ENCODE measurements at regions not wholly inside any gene's neighbourhood (a gene's known extent, or its start where the extent isn't known, plus 50 kb on each side); places are given as distances from the start of the nearest gene placed in this dataset.
A peak's percentile ranks its signal among the peaks of the same experiment; 100 is the strongest.

- 4% methylated on average over 2 of the region's 2 CpGs for WGBS (ENCODE audit: low lambda C conversion rate)
- Histone ChIP-seq H3K9ac (peak overlapping the region; percentile 15; the same call in 1 of the 2 replicates), H3K4me2 (peak overlapping the region; percentile 9; the same call in 1 of the 2 replicates), H3K36me3 (replicated peaks in 1 of 2; ENCODE audit: control insufficient read depth in 1 of 2, insufficient read depth in 2 of 2, low read length in 1 of 2) (no peaks in the 10 kb centered on the region), H3K27me3 (ENCODE audit: insufficient read depth) (no peaks in the 10 kb centered on the region), H2AFZ (ENCODE audit: low read depth) (peak overlapping the region; percentile 16; the same call in 1 of the 2 replicates), H3K9me2 (no peaks in the 10 kb centered on the region), H4K20me1 (ENCODE audit: insufficient read depth) (no peaks in the 10 kb centered on the region), H3K79me2 (ENCODE audit: insufficient read depth) (no peaks in the 10 kb centered on the region), H3F3A (replicated peaks; ENCODE audit: insufficient read depth) (peaks cover 21% of the 10 kb centered on the region), H3K4me1 (ENCODE audit: control insufficient read depth in 1 of 2, insufficient read depth in 2 of 2, low read depth in 1 of 2, low read length in 1 of 2) (peaks cover 0 to 3% of the 10 kb centered on the region in 2 experiments; a peak in 1 of 4 replicates), H3K9me3 (no peaks in the 10 kb centered on the region), H3K27ac (ENCODE audit: low read depth in 2 of 2, low read length in 1 of 2) (peak overlapping the region; percentile 64 to 92; a peak in 3 of 4 replicates), H3K4me3 (ENCODE audit: low read depth in 2 of 2, low read length in 1 of 2) (no peak overlapping the region)
- POLR2A ChIA-PET: no interaction called here
- no peak for DNase-seq
- CTCF ChIA-PET: interaction anchor here (1.0 kb wide), 1 partner anchor 14 kb away, joined by 3 read pairs; no protein-coding TSS in a partner anchor
- TF ChIP-seq MXI1 (IDR thresholded peaks at IDR 0.05; ENCODE audit: low read depth, low read length): no peak
- no peak for TF ChIP-seq CHD2 (IDR thresholded peaks at IDR 0.05; ENCODE audit: low read length, partially characterized antibody)
- TF ChIP-seq EP300 (IDR thresholded peaks at IDR 0.05; ENCODE audit: borderline replicate concordance in 1 of 2, low read depth in 1 of 2, low read length in 1 of 2): peak in 1 of 2 experiments; percentile 72; a peak in 1 of 4 replicates
- TF ChIP-seq JUND (IDR thresholded peaks at IDR 0.05): peak; percentile 92
- peak; percentile 94 for TF ChIP-seq FOSL2 (IDR thresholded peaks at IDR 0.05; ENCODE audit: borderline replicate concordance, low read depth)
- no peak for TF ChIP-seq GATA2 (CRISPR knock-in tag; IDR thresholded peaks at IDR 0.05)
- TF ChIP-seq, protein P1, sequence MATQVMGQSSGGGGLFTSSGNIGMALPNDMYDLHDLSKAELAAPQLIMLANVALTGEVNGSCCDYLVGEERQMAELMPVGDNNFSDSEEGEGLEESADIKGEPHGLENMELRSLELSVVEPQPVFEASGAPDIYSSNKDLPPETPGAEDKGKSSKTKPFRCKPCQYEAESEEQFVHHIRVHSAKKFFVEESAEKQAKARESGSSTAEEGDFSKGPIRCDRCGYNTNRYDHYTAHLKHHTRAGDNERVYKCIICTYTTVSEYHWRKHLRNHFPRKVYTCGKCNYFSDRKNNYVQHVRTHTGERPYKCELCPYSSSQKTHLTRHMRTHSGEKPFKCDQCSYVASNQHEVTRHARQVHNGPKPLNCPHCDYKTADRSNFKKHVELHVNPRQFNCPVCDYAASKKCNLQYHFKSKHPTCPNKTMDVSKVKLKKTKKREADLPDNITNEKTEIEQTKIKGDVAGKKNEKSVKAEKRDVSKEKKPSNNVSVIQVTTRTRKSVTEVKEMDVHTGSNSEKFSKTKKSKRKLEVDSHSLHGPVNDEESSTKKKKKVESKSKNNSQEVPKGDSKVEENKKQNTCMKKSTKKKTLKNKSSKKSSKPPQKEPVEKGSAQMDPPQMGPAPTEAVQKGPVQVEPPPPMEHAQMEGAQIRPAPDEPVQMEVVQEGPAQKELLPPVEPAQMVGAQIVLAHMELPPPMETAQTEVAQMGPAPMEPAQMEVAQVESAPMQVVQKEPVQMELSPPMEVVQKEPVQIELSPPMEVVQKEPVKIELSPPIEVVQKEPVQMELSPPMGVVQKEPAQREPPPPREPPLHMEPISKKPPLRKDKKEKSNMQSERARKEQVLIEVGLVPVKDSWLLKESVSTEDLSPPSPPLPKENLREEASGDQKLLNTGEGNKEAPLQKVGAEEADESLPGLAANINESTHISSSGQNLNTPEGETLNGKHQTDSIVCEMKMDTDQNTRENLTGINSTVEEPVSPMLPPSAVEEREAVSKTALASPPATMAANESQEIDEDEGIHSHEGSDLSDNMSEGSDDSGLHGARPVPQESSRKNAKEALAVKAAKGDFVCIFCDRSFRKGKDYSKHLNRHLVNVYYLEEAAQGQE (IDR thresholded peaks at IDR 0.05; ENCODE audit: low read depth, low read length): no peak
- TF ChIP-seq RCOR1 (IDR thresholded peaks at IDR 0.05; ENCODE audit: low read length): no peak
- no peak for TF ChIP-seq CTCF (IDR thresholded peaks at IDR 0.05)
- peak; percentile 35; the same call in 1 of the 2 replicates for TF ChIP-seq YY1 (IDR thresholded peaks at IDR 0.05; ENCODE audit: low read depth)
- TF ChIP-seq, protein P2, sequence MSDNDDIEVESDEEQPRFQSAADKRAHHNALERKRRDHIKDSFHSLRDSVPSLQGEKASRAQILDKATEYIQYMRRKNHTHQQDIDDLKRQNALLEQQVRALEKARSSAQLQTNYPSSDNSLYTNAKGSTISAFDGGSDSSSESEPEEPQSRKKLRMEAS (IDR thresholded peaks at IDR 0.05; ENCODE audit: low read depth): peak; percentile 29; the same call in 1 of the 2 replicates
- no peak for TF ChIP-seq RAD21 (IDR thresholded peaks at IDR 0.05; ENCODE audit: low read length)
- TF ChIP-seq RFX5 (IDR thresholded peaks at IDR 0.05; ENCODE audit: low read length): no peak
- TF ChIP-seq, protein P3, sequence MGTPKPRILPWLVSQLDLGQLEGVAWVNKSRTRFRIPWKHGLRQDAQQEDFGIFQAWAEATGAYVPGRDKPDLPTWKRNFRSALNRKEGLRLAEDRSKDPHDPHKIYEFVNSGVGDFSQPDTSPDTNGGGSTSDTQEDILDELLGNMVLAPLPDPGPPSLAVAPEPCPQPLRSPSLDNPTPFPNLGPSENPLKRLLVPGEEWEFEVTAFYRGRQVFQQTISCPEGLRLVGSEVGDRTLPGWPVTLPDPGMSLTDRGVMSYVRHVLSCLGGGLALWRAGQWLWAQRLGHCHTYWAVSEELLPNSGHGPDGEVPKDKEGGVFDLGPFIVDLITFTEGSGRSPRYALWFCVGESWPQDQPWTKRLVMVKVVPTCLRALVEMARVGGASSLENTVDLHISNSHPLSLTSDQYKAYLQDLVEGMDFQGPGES (IDR thresholded peaks at IDR 0.05; ENCODE audit: low read depth, low read length): no peak
- TF ChIP-seq TCF12 (IDR thresholded peaks at IDR 0.05): peak; percentile 85
- TF ChIP-seq MEF2A (IDR thresholded peaks at IDR 0.05; ENCODE audit: borderline replicate concordance, low read depth): no peak
- no peak for TF ChIP-seq GABPA (IDR thresholded peaks at IDR 0.05; ENCODE audit: low read depth)
- TF ChIP-seq SMC3 (IDR thresholded peaks at IDR 0.05; ENCODE audit: low read depth, low read length): no peak
- TF ChIP-seq NRF1 (IDR thresholded peaks at IDR 0.05; ENCODE audit: low read depth, low read length): no peak
- TF ChIP-seq SIN3A (IDR thresholded peaks at IDR 0.05; ENCODE audit: borderline replicate concordance, low read depth, low read length): no peak
- TF ChIP-seq TAF1 (IDR thresholded peaks at IDR 0.05; ENCODE audit: borderline replicate concordance, low read depth, low read length): no peak
- peak; percentile 45; the same call in 1 of the 2 replicates for TF ChIP-seq POLR2AphosphoS5 (IDR thresholded peaks at IDR 0.05; ENCODE audit: low read depth, low read length)
- TF ChIP-seq USF1 (IDR thresholded peaks at IDR 0.05; ENCODE audit: borderline replicate concordance, low read depth): no peak
- TF ChIP-seq FOXJ3 (CRISPR knock-in tag; IDR thresholded peaks at IDR 0.05): no peak
These were observed 244.2 kb downstream of the IPMK start for GRCh38 chr10:58023341-58024073.
